Stimulated activated CD4-positive, alpha-beta T cell treated with anti-CD3 and anti-CD28 coated beads, Interleukin-4, amount 100 ng/mL, for 48 hours (primary cell): ENCODE measurements at regions not wholly inside any gene's neighbourhood (a gene's known extent, or its start where the extent isn't known, plus 50 kb on each side); places are given as distances from the start of the nearest gene placed in this dataset.
"Not testable (repeated sequence)": the region's sequence is repeated elsewhere in the genome, so short reads cannot be mapped to it uniquely, and the experiment has no call there.

Experiments
- DNase-seq, 2 donors: peaks; one replicate each; pipeline ENCODE4 v3.0.0-alpha.2; 2020; ENCODE audit warnings: low read depth in 2 of 2

GRCh38 chr13:109275139-109275745 lies 511.1 kb downstream of the IRS2 start:
- no peak for DNase-seq

DNA sequence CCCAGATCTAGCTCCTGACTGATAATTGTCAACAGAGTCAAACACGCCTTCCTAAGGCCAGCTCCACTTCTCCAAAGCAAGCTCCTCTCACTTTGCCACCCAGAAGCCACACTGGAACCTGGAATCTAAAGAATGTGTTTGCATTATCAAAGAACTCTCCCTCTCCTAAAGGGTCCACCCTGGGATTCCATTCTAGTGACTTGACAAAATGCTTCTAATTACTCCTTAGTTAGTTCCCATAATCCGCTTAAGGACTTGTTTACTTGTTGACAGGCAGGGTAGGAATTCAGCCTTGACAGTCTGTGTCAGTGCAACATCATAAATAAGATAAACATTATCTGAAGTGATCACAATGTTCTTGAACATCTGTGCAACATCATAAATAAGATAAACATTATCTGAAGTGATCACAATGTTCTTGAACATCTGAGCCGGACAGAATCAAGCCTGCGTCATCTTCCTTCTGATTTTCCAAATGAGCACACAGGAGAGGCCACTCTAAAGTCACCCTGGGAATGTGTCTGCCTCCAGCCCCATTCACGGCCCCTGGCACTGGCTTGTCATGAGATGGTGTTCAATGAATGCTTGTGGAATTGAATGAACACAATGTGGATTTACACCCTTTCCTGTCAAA lies 512.1 kb downstream of the IRS2 start:
- no peak for DNase-seq

DNA sequence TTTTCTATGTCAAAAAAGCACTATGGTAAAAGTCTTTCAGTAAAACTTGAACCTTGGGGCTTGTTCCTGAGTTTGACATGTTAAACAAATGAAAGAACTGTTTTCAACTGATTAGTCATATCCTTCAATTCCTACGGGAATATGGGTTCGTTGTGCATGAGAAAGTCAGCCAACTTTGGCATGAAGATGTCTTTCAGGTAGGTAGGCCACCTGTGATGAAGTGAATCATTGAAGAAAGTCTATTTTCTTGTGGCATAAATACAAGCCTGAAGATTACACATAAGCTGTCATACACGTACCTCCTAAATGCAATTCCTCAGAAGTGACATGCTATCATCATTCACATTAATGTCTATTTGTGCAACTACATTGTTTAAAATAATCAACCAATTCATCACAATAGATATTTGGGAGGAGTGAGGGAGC lies 513.0 kb downstream of the IRS2 start:
- DNase-seq: no peak

- no peak for DNase-seq
Observed at GRCh38 chr13:109272595-109273325, 513.6 kb downstream of the IRS2 start.

GRCh38 chr13:109271555-109272541 lies 514.5 kb downstream of the IRS2 start:
- no peak for DNase-seq

DNA sequence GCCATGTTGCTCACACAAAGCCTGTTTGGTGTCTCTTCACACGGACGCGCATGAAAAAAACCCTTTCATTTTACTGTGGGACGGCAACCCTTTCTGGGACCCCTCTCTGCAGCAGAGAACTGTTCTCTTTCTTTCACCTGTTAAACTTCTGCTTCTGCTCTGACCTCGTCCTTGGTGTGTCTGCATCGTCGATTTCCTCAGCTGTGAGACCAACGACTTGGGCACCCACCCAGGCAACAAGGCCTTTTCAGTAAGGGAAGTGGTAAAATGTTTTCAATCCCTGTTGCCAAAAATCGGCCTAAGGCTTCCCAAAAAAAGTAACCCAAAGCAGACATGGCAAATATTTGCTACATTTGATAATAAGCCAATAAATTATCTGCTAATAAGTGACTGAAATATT lies 515.3 kb downstream of the IRS2 start:
- DNase-seq: no peak

- DNase-seq: not testable (repeated sequence)
Observed at GRCh38 chr13:109269381-109269780, 517.0 kb downstream of the IRS2 start.

DNA sequence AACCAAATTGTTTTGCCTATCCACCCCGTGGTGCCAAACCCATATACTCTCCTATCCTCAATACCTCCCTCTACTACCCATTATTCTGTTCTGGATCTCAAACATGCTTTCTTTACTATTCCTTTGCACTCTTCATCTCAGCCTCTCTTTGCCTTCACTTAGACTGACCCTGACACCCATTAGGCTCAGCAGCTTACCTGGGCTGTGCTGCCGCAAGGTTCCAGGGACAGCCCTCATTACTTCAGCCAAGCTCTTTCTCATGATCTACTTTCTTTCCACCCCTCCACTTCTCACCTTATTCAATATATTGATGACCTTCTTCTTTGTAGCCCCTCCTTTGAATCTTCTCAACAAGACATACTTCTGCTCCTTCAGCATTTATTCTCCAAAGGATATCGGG lies 517.9 kb downstream of the IRS2 start:
- not testable (repeated sequence) for DNase-seq

GRCh38 chr13:109267400-109267799 lies 519.0 kb downstream of the IRS2 start:
- not testable (repeated sequence) for DNase-seq

- not testable (repeated sequence) for DNase-seq
Observed at GRCh38 chr13:109265438-109265742, 521.0 kb downstream of the IRS2 start.

DNA sequence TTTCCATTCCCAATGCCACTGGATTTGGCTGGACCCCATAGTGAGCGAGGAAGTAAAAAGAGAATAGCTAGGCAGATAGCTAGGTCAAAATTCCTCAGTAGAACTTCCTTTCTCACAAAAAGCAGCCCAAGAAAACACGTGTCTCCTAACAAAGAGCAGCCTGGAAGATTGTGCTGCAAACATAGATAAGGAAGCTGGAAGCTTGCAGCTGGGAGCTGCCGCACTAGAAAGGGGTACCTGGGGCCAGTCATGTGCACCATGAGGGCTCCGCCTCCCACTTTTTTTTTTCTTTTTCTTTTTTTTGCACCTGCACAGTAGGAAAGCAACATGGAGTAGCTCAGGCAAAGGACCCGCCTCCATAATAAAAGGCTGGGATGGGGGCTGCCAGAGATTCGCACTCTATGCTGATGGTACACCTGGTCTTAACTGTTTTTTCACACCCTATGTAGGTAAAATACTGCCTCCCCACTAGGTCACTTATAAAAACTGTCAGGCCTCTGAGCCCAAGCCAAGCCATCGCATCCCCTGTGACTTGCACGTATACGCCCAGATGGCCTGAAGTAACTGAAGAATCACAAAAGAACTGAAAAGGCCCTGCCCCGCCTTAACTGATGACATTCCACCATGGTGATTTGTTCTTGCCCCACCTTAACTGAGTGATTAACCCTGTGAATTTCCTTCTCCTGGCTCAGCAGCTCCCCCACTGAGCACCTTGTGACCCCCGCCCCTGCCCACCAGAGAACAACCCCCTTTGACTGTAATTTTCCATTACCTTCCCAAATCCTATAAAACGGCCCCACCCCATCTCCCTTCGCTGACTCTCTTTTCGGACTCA lies 521.6 kb downstream of the IRS2 start:
- DNase-seq: not testable (repeated sequence)

DNA sequence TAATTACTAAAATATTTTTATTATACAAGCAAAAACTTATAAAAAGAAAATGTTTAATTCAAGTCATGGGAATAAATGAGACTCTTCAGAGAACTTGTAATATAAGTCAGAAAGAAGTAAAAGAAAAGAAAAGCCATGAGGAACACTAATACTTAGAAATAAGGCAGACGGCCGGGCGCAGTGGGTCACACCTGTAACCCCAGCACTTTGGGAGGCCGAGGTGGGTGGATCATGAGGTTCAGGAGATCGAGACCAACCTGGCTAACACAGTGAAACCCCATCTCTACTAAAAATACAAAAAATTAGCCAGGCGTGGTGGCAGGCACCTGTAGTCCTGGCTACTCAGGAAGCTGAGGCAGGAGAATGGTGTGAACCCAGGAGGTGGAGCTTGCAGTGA lies 528.6 kb downstream of the IRS2 start:
- DNase-seq: not testable (repeated sequence)
